Posterior vena cava (tissue), 2 donors: ENCODE measurements at regions not wholly inside any gene's neighbourhood (a gene's known extent, or its start where the extent isn't known, plus 50 kb on each side); places are given as distances from the start of the nearest gene placed in this dataset.

Experiments used
- DNase-seq: peaks from one replicate; pipeline ENCODE4 v3.0.0-alpha.2; 2020; ENCODE audit warnings: low spot score
- intact Hi-C, 2 donors: fragments of 100-400 bp; cut with DNase I; formaldehyde crosslinking; loops; one replicate each; pipeline versions ENCODE4 v1.14.1 to v1.14.2; 2022 to 2023
- donor health status: DM: yes; HTN: yes; CAD: no.
- donor health status: DM: yes; HTN: yes; CAD: no.

DNA sequence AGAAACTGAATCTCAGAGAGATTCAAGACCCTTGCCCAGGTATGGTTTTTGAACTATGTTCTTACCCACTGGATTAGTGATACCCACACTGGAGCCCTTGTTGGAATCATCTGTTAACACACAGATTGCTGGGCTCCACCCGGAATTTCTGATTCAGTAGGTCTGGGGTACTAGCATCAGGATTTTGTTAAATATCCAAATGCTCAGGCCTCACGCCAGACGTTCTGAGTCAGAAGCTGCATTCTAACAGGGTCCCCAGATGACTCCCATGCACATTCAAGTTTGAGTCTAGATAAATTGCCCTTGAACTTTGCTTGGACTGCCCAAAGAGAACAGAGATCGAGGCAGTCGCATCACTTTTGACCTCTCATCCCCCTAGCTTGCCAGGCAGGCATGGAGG is 182.0 kb upstream of the WWC1 start:
- DNase-seq = no peak
- intact Hi-C loops = no loop called here

DNA sequence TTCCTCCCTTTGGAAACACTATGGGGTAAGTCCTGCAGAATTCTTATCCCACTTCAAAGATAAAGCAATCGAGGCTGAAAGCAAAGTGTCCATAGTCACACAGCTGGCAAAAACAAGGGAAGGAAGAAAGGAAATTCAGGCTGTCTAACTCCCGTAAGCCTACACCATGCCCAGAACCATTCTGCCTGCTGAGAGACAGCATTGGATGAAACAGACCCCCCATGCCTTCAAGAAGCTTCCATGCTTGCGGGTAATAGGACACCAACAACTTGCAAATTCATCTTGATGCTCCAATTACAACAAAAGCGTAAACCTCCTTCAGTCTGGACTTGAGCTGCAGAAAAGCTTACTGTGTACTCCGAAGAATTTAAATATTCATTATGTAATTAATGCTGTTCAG is 181.1 kb upstream of the WWC1 start:
- DNase-seq = no peak
- intact Hi-C loops = no loop called here

DNA sequence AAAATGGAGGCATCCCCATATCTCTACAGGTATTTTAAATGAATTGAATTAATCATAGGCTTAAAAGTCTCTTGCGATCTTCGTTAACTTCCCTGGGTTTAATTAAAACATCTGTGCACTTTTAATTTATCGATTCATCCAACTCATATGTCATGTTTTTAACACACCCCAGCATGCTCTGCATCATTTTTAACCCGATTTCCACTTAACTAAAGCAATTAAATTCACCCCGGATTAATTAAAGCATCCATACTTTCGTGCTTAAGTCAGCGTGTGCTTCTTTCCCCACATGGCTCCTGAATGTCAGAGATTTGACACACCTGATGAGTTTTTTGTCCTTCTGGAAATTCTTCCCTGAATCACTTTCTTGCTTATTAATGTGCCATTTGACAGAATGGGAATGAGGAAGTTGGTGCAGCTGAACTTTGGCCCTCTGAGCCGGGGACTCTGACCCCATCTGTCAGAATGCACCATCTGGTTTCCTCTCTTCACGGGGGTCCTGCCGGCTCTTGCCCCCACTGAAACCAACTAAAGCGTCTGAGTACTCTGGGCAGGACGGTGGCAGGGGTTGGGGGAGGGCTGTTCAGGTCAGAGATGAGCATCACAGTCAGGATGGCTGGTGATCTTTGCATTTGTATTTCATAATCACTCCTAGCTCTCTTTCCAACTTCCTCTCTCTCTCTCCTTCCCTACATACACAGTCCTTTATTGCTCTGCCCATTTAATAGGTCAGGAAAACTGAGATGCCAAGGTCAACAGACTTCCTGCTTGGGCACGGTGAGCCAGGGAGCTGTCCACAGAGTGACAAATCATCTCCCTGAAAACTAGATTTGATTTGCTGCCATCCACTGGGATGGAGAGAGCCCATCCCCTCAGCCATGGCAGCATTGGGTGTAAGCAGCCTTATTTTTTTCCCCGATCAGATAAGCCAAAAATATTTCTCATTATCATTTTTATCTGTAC is 180.3 kb upstream of the WWC1 start:
- intact Hi-C loops = no loop called here
- DNase-seq = no peak

DNA sequence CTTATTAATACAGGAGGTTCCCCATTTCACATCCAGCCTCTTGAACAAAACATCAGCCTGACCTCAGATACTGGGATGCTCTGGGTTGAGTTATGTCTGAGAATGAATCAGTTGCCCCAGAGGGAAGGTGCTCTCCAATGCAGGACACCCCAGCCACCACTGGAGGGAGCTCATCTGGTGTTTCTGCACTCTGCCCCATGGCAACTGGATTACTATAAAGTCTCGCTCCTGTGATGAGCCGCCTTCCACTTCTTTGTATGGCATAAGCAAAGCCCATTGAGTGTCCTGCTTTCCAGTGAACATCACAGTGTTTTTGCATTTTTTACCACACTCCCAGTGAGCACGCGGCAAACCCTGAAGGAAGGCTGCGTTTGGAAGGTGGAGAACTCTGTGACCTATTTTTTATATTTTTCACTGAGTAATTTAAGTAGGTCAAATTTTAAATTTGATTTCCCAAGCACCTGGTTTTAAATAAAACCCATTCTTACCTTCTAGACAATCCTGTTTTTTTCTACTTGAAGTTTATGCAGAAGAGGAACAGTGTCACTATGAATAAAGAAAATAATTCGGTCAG is 176.9 kb upstream of the WWC1 start:
- no peak for DNase-seq
- intact Hi-C loops = no loop called here

DNA sequence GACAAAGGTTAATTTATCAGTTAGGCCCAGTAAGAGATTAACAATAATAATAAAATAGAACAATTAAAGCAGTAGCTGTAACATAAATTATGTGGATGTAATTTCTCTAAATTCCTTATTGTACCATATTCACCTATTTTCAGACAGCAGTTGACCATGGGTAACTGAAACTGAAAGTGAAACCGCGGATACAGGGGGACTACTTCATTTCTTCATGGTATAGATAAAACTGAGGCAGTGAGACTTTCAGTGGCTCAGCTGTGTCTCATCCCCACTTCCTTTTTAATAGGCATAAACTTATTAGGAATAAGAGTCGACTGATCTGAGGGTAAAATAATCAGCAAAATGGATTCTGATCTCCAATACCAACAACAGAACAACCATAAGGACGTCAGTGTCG is 174.0 kb upstream of the WWC1 start:
- no peak for DNase-seq
- intact Hi-C loops = no loop called here

DNA sequence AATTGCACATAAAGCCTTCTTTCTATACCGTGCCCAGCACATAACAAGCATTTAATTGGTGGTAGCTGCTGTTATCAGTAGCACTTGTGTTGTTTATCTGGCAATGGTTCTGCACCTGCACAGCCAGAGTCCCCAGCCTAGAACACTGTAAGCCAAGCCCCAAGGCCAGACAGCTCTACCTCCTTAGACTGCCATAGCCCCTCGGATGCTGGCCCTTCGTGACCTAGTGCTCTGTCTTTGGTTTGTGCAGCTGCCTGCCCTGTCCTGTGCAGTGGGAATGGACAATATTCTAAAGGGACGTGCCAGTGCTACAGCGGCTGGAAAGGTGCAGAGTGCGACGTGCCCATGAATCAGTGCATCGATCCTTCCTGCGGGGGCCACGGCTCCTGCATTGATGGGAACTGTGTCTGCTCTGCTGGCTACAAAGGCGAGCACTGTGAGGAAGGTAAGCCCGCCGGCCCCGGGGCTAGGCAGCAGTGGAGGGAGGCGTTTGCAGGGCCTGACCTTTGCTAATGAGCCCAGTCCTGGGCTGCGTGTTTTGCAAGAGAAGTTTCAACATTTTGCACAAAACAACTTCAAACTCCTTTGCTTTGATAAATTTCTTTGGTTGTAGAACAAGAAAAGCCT is 173.3 kb upstream of the WWC1 start:
- no peak for DNase-seq
- intact Hi-C loops = no loop called here

DNA sequence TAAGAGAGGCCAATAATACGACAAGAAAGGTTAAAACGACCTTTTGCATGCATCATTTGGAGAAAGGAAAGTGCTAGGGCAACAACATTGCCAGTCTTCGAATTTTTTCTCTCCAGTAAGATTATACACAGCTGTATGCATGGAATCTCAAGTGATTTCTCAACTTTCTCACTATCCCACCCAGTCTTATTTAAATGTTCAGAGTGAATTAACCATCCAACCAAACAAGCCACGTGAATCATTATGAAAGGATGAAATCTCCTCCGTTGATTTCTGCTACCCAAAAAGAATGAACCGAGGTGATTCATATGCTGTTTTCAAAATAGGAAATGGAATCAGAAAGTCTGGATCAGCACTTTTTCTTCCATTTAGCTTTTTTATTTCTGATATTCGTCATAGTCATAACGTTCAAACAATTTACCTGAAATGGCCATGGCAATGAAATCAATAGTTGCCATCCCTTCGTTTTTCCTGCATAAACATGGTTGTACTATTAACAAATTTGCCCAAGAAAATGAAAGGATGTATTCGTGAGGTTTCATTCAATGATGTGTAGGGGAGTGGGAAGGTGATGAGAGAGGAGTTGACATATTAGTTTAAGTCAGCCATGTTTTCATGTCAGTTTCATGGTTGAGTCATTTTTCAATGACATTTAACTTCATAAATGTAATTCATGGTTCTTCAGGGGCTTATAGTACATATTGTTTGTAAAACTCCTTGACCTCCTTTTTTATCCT is 170.9 kb upstream of the WWC1 start:
- no peak for DNase-seq
- intact Hi-C loops = no loop called here

DNA sequence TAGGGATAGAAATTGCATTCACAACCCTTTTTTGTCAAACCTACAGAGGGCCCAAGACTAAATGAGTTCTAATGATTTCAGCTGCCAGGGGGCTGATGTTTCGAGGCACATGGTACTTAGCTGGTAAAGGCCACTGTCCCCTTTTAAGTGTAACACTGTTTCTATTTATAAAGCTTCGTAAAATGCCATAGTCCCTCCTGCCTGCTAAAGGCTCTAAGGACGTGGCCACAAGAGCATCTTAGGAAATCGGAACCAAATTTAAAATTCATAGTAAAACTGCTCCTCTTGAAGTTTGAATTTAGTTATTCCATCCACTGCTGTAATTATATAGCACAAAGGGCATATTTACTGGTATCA is 170.3 kb upstream of the WWC1 start:
- DNase-seq = no peak
- intact Hi-C loops = no loop called here

DNA sequence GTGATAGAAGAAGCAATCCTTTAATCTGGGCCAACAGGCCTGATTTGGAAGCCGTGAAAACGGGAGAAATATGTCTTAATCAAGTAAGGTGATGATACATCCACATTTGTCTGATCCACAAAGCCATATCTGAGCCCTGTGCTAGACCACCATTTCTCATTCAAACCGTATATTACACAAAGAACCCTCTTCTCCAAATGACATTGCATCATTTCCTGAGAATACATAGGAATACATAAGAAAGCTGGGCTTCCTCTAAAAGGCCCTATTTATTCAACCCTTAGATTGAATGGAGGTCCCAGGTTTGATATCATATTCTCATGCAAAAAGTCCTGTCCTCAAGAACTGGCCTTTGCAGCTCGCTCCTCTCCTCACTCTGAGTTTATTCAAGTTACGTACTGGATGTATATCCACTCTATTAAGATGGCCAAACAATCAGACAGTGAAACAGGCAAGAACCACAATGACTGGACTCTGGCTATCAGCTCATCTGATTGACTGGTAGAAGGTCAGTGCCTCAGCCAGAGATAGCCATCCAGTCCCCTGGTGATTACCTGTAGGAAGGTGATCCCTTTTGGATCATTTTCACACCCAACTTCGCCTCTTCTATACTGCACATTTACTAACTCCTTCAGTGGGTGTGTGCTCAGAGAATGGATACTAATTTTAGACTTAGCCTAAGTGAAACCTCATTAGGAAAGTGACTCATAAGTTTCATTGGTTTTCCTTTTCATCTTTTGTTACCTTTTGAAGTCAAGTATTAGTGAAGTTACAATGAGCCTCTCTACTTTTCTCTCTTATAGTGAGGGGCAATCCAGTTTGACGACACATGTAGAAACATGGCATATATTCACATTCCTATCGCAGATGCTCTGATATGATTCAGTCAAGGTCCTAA is 167.6 kb upstream of the WWC1 start:
- intact Hi-C loops = no loop called here
- DNase-seq = no peak

DNA sequence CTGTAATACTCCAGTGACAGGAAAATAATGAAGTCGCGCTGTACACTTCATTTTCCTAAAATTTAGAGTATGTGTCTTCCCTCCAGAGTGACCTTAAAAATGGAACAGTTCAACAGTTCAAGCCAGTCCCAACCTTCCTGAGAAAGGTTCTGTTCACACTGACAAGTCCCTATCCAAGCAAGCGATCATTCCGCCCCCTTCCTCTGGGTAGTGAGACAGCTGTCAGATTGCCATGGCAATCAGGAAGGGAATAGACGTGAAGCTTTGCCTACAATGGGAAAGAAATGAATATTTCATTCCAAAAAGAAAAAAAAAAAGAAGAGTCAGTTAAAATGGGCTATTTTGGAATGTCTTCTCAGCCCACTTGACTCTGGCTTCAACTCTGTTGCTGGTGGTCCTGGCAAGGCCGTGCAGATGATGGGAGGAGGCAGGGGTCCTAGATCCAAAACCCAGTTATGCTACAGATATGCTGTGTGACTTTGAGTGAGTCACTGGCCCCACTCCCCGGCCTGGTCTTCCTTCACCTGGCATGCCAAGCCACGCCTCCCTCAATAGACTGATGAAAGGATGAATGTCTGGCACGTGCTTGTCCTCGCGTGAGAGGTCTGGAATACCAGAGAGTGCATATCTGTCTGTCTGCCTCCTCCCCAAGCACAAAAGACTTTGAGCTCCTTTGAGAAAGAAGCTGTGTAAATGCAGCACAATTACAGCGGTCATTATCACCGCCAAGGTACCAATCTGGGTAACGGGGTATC is 165.8 kb upstream of the WWC1 start:
- DNase-seq = no peak
- intact Hi-C loops = no loop called here

DNA sequence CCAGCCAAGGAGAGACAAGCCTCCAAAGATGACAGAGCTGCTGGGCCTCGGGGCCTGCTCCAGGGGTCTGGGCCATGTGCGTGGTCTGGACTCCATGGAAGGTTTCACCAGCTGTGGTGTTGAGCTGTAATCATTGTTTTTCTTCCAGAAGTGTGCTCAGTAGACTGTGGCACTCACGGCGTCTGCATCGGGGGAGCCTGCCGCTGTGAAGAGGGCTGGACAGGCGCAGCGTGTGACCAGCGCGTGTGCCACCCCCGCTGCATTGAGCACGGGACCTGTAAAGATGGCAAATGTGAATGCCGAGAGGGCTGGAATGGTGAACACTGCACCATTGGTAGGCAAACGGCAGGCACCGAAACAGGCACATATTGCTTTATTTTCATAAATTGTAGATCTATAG is 164.8 kb upstream of the WWC1 start:
- intact Hi-C loops = no loop called here
- no peak for DNase-seq

DNA sequence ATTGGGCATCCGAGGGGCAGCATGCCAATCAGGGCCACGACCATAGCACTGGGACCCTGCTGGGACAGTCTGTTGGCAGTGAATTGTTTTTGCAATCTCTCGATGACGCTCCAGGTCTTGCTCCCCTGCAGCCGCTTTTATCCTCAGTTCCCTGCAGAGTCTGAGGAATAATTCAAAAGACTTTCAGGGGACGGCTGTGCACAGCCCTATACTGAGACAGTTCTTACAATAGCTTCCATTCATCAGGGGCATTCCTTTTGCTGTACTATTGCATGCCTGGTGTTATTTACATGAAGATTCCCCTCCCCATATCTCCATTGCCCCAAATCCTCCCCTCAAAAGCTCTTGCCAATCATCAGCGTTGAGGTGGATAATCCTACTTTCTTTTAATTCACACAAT is 163.3 kb upstream of the WWC1 start:
- intact Hi-C loops = no loop called here
- DNase-seq = no peak

DNA sequence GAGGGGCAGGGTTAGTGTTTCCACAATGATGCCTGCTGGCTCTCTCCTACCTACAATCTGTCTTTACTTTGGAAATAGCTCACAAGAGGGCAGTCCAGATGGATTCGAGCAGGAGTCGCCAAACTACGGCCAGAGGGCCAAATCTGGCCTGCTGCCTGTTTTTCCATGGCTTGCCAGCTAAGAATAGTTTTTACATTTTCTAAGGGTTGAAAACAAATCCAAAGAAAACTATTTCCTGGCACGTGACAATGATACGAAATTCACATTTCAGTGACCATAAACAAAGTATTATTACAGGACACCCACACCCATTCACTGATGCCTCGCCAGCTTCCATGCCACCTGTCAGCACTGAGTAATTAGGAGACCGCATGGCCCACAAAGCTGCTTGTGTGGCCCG is 162.9 kb upstream of the WWC1 start:
- intact Hi-C loops = no loop called here
- no peak for DNase-seq

DNA sequence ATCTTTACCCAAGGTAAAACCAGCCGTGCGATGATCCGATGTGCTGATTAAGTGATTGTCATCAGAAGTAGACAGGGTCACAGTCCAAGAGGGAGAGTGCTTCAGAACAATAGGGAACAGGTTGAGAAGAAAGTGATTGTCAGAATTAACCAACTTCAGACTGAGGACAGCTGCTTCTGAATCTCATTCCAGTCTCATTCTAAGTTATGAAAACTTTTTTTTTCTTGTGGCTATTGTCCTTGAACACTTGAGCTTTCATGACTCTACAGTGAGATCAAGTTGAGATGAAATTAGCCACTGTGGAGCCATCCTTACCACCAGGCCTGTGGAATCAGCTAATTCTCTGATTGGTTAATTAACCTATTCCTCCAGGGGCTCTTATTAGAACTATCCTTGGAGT is 159.9 kb upstream of the WWC1 start:
- no peak for DNase-seq
- intact Hi-C loops = no loop called here

DNA sequence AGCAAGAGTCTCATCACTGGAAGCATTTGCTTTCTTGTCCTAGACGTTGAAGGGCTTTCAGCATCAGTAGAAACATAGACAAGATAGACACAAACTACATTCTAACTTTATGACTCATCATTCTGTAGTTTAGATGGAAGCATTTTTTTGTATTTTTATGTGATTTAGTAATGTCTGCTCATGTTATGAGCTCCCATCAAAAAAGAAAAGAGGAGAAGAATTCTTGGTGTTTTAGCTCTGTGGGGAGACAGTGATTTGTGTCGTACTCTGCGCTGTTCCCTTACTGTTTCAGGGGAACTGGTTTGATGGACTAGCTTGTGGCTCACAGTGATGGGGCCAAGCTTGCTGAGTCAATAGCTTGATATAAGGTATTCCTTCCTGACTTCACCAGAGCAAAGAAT is 159.2 kb upstream of the WWC1 start:
- intact Hi-C loops = no loop called here
- no peak for DNase-seq

DNA sequence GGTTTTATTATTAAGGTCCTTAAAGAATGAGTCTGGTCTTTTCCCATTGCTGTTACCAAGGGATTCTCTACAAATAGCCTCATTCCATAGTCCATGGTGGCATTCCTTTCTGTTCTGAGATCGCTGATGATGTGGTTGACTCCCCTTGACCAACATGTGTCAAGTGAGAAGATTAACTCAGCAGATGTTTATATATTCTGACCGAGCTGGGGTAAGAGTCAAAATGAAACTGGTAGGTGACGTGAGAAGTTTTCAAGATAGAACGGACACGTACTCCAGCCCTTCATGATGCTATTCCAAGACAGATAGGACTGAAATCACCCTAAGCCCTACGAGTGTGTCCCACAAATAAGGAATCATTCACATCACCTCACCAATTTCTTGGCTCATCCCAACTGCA is 155.5 kb upstream of the WWC1 start:
- no peak for DNase-seq
- intact Hi-C loops = no loop called here

DNA sequence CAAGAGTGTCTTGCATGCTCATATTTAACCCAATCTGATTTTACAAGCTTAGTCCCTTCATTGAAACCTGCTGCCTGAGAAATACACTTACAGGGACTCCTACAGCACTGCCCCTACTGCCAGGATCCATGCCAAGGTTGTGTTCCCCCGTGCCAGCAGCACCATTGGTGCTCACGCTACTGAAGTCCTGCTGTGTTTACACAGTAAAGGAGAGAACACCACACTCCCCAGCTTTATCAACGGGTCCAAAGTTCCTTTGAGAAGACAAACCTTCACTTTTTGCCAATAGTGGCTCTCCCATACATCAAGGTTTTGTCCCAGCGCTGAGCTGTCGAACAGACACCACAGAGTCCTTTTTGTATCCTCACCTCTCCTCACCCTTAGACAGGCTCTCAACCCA is 155.1 kb upstream of the WWC1 start:
- intact Hi-C loops = no loop called here

DNA sequence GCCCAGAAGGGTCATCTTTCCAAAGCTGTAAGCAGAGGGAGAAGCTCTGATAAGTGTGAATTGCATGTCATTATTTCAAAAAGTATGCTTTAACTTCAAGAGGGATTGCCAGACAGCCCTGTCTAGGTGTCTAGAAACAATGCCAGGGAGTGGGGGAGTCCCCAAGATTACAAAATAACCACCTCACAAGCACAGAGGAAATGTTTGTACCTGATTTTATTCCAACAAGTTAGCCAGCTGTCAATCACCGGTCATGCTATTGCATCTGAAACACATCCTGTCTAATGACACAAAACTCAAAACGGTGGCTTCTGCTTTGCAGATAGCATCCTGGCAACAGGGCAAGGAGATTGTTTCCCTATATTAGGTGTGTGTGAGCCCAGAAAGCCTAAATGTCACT is 154.2 kb upstream of the WWC1 start:
- intact Hi-C loops = no loop called here
- DNase-seq = no peak

More for the DNA sequence above, 155.1 kb upstream of the WWC1 start:
- no peak for DNase-seq

DNA sequence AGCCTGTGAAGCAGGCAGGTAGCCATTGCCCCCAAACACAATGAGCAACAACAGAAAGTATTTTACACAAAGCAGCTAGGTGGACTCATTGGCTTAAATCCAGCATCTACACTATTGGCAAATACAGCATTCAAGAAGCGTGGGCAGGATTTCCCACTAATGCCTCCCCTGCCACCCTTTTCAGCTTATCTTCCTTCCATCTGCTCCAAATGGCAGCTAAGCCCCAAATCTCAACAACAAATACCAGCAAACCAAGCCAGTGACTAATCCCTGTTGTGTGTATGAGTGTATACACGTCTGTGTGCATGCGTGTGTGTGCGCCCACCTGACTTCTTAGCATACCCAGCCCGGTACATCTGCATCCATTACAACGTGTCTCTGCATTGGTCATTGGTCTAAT is 151.2 kb upstream of the WWC1 start:
- DNase-seq = no peak
- intact Hi-C loops = no loop called here
